Non-pigmented ciliary epithelial cell (primary cell): ENCODE measurements at regions not wholly inside any gene's neighbourhood (a gene's known extent, or its start where the extent isn't known, plus 50 kb on each side); places are given as distances from the start of the nearest gene placed in this dataset.
A peak's percentile ranks its signal among the peaks of the same experiment; 100 is the strongest.

Experiments
- DNase-seq: peaks from one replicate; pipeline ENCODE4 v3.0.0-alpha.2; 2010; ENCODE audit warnings: low read depth

- peak; percentile 45 for DNase-seq
These were observed 260.6 kb upstream of the NECTIN3 start for GRCh38 chr3:110811050-110811449.

- no peak for DNase-seq
These were observed 258.1 kb upstream of the NECTIN3 start for GRCh38 chr3:110813541-110813940.

- peak; percentile 82 for DNase-seq
These were observed 257.2 kb upstream of the NECTIN3 start for GRCh38 chr3:110814170-110815007.

- peak; percentile 82 for DNase-seq
These were observed 256.5 kb upstream of the NECTIN3 start for GRCh38 chr3:110815008-110815583.

- DNase-seq: no peak
These were observed 255.6 kb upstream of the NECTIN3 start for GRCh38 chr3:110816008-110816407.

- DNase-seq: no peak
These were observed 250.0 kb upstream of the NECTIN3 start for GRCh38 chr3:110821586-110821985.

- DNase-seq: no peak
These were observed 248.6 kb upstream of the NECTIN3 start for GRCh38 chr3:110822971-110823370.

- no peak for DNase-seq
These were observed 224.6 kb upstream of the NECTIN3 start for GRCh38 chr3:110846971-110847370.

GRCh38 chr3:110849064-110849463, 222.6 kb upstream of the NECTIN3 start:
- DNase-seq: no peak

GRCh38 chr3:110851736-110852135, 219.9 kb upstream of the NECTIN3 start:
- DNase-seq: no peak

- DNase-seq: no peak
These were observed 216.4 kb upstream of the NECTIN3 start for GRCh38 chr3:110855207-110855606.

GRCh38 chr3:110856916-110857315, 214.7 kb upstream of the NECTIN3 start:
- DNase-seq: no peak

- no peak for DNase-seq
These were observed 213.1 kb upstream of the NECTIN3 start for GRCh38 chr3:110858549-110858948.

GRCh38 chr3:110859336-110859735, 212.3 kb upstream of the NECTIN3 start:
- no peak for DNase-seq

GRCh38 chr3:110859993-110860392, 211.6 kb upstream of the NECTIN3 start:
- no peak for DNase-seq

- DNase-seq: no peak
These were observed 205.7 kb upstream of the NECTIN3 start for GRCh38 chr3:110865934-110866333.

GRCh38 chr3:110868106-110868505, 203.5 kb upstream of the NECTIN3 start:
- DNase-seq: no peak

- no peak for DNase-seq
These were observed 201.9 kb upstream of the NECTIN3 start for GRCh38 chr3:110869736-110870135.

- DNase-seq: no peak
These were observed 199.7 kb upstream of the NECTIN3 start for GRCh38 chr3:110871869-110872268.

- DNase-seq: no peak
These were observed 192.9 kb upstream of the NECTIN3 start for GRCh38 chr3:110878692-110879091.

GRCh38 chr3:110881069-110881468, 190.5 kb upstream of the NECTIN3 start:
- DNase-seq: no peak

GRCh38 chr3:110886222-110886893, 185.3 kb upstream of the NECTIN3 start:
- DNase-seq: no peak

- DNase-seq: no peak
These were observed 184.4 kb upstream of the NECTIN3 start for GRCh38 chr3:110887176-110887575.
